ENCODE measurements at regions not wholly inside any gene's neighbourhood (a gene's known extent, or its start where the extent isn't known, plus 50 kb on each side); places are given as distances from the start of the nearest gene placed in this dataset.

- CTCF ChIA-PET: no interaction called here
- BruUV-seq (replicated peaks): no TSS peak
- DNase-seq: no peak
- Mint-ChIP-seq H3K4me3 (ENCODE audit: low read depth, unreplicated experiment) (no peak overlapping the region), H3K9me3 (ENCODE audit: low read depth, unreplicated experiment) (peaks cover 13% of the 10 kb centered on the region), H3K27me3 (ENCODE audit: unreplicated experiment) (no peaks in the 10 kb centered on the region), H3K27ac (ENCODE audit: unreplicated experiment) (no peak overlapping the region), H3K4me1 (ENCODE audit: low read depth, unreplicated experiment) (no peaks in the 10 kb centered on the region), H3K36me3 (ENCODE audit: insufficient read depth, unreplicated experiment) (no peaks in the 10 kb centered on the region)
- intact Hi-C loops (cut with micrococcal nuclease; ENCODE audit: unreplicated experiment): no loop called here
- no peak for TF ChIP-seq CTCF (IDR thresholded peaks at IDR 0.05; ENCODE audit: unreplicated experiment)
Observed at GRCh38 chr11:29844701-29845379, 172.0 kb downstream of the KCNA4 start.

- BruUV-seq (replicated peaks): no TSS peak
- peaks cover 10% of the 10 kb centered on the region for H3K9me3 Mint-ChIP-seq (ENCODE audit: low read depth, unreplicated experiment)
- no peak for TF ChIP-seq CTCF (IDR thresholded peaks at IDR 0.05; ENCODE audit: unreplicated experiment)
- H3K27ac Mint-ChIP-seq (ENCODE audit: unreplicated experiment): no peak overlapping the region
- H3K4me3 Mint-ChIP-seq (ENCODE audit: low read depth, unreplicated experiment): no peak overlapping the region
- DNase-seq: no peak
- CTCF ChIA-PET: no interaction called here
- no peaks in the 10 kb centered on the region for H3K4me1 Mint-ChIP-seq (ENCODE audit: low read depth, unreplicated experiment)
- intact Hi-C loops (cut with micrococcal nuclease; ENCODE audit: unreplicated experiment): no loop called here
- H3K27me3 Mint-ChIP-seq (ENCODE audit: unreplicated experiment): no peaks in the 10 kb centered on the region
- no peaks in the 10 kb centered on the region for H3K36me3 Mint-ChIP-seq (ENCODE audit: insufficient read depth, unreplicated experiment)
Observed at GRCh38 chr11:29844031-29844430, 172.8 kb downstream of the KCNA4 start.

- no peak for TF ChIP-seq CTCF (IDR thresholded peaks at IDR 0.05; ENCODE audit: unreplicated experiment)
- Mint-ChIP-seq H3K4me3 (ENCODE audit: low read depth, unreplicated experiment) (no peak overlapping the region), H3K4me1 (ENCODE audit: low read depth, unreplicated experiment) (no peaks in the 10 kb centered on the region), H3K27me3 (ENCODE audit: unreplicated experiment) (no peaks in the 10 kb centered on the region), H3K36me3 (ENCODE audit: insufficient read depth, unreplicated experiment) (no peaks in the 10 kb centered on the region), H3K27ac (ENCODE audit: unreplicated experiment) (no peak overlapping the region), H3K9me3 (ENCODE audit: low read depth, unreplicated experiment) (peaks cover 5% of the 10 kb centered on the region)
- DNase-seq: no peak
- CTCF ChIA-PET: no interaction called here
- no TSS peak for BruUV-seq (replicated peaks)
- intact Hi-C loops (cut with micrococcal nuclease; ENCODE audit: unreplicated experiment): no loop called here
Observed at GRCh38 chr11:29842061-29842460, 174.8 kb downstream of the KCNA4 start.

GRCh38 chr11:29826878-29827277 is 190.0 kb downstream of the KCNA4 start:
- Mint-ChIP-seq H3K9me3 (ENCODE audit: low read depth, unreplicated experiment) (peaks cover 22% of the 10 kb centered on the region), H3K36me3 (ENCODE audit: insufficient read depth, unreplicated experiment) (no peaks in the 10 kb centered on the region), H3K27me3 (ENCODE audit: unreplicated experiment) (no peaks in the 10 kb centered on the region), H3K27ac (ENCODE audit: unreplicated experiment) (no peak overlapping the region), H3K4me1 (ENCODE audit: low read depth, unreplicated experiment) (no peaks in the 10 kb centered on the region), H3K4me3 (ENCODE audit: low read depth, unreplicated experiment) (no peak overlapping the region)
- intact Hi-C loops (cut with micrococcal nuclease; ENCODE audit: unreplicated experiment): no loop called here
- TF ChIP-seq CTCF (IDR thresholded peaks at IDR 0.05; ENCODE audit: unreplicated experiment): no peak
- CTCF ChIA-PET: no interaction called here
- no peak for DNase-seq
- no TSS peak for BruUV-seq (replicated peaks)

Measured in Calu3 (cell line).